GM21825 (cell line): ENCODE measurements at regions not wholly inside any gene's neighbourhood (a gene's known extent, or its start where the extent isn't known, plus 50 kb on each side); places are given as distances from the start of the nearest gene placed in this dataset.

ENCODE experiments used
- ATAC-seq: cut with Tn5 transposase; IDR thresholded peaks from one replicate; pipeline ENCODE4 v1.9.1; 2021; ENCODE audit warnings: mild to moderate bottlenecking, moderate library complexity; ENCODE audit not compliant: unreplicated experiment

GRCh38 chr6:109295774-109296156, 86.5 kb downstream of the CD164 start:
- ATAC-seq: no peak

GRCh38 chr6:109295109-109295773, 87.0 kb downstream of the CD164 start:
- ATAC-seq: no peak

GRCh38 chr6:109292983-109293586, 89.2 kb downstream of the CD164 start:
- no peak for ATAC-seq

GRCh38 chr6:109292420-109292819, 89.8 kb downstream of the CD164 start:
- ATAC-seq: no peak

GRCh38 chr6:109291902-109292301, 90.4 kb downstream of the CD164 start:
- no peak for ATAC-seq

GRCh38 chr6:109290143-109290931, 91.9 kb downstream of the CD164 start:
- no peak for ATAC-seq

GRCh38 chr6:109285366-109285765, 96.9 kb downstream of the CD164 start:
- ATAC-seq: no peak

GRCh38 chr6:109284675-109285074, 97.6 kb downstream of the CD164 start:
- no peak for ATAC-seq

GRCh38 chr6:109282756-109283155, 99.5 kb downstream of the CD164 start:
- no peak for ATAC-seq

- no peak for ATAC-seq
Observed at GRCh38 chr6:109279628-109280027, 102.6 kb downstream of the CD164 start.

- ATAC-seq: no peak
Observed at GRCh38 chr6:109271622-109272021, 110.6 kb downstream of the CD164 start.

GRCh38 chr6:109269953-109270517, 112.2 kb downstream of the CD164 start:
- ATAC-seq: no peak

- no peak for ATAC-seq
Observed at GRCh38 chr6:109269057-109269456, 113.2 kb downstream of the CD164 start.

GRCh38 chr6:109265530-109265929, 116.7 kb downstream of the CD164 start:
- no peak for ATAC-seq

GRCh38 chr6:109263873-109264700, 118.2 kb downstream of the CD164 start:
- no peak for ATAC-seq

GRCh38 chr6:109262261-109262660, 120.0 kb downstream of the CD164 start:
- no peak for ATAC-seq

- ATAC-seq: no peak
Observed at GRCh38 chr6:109261811-109262210, 120.5 kb downstream of the CD164 start.

- ATAC-seq: no peak
Observed at GRCh38 chr6:109260701-109261100, 121.6 kb downstream of the CD164 start.

GRCh38 chr6:109260126-109260525, 122.1 kb downstream of the CD164 start:
- no peak for ATAC-seq

- ATAC-seq: no peak
Observed at GRCh38 chr6:109258129-109258528, 124.1 kb downstream of the CD164 start.

GRCh38 chr6:109257494-109257893, 124.8 kb downstream of the CD164 start:
- no peak for ATAC-seq
